Trophoblast cell (in vitro differentiated cells and primary cell): ENCODE measurements at regions not wholly inside any gene's neighbourhood (a gene's known extent, or its start where the extent isn't known, plus 50 kb on each side); places are given as distances from the start of the nearest gene placed in this dataset.

Source experiments
- DNase-seq, 2 donors: peaks; one replicate each; pipeline ENCODE4 v3.0.0-alpha.2; 2016
- H2AFZ ChIP-seq: 2 replicates; pipeline ENCODE4 v1.6.1; 2013; ENCODE audit warnings: low read length, moderate library complexity, mild to moderate bottlenecking; ENCODE audit not compliant: insufficient read depth, poor library complexity
- H2AK5ac ChIP-seq: 2 replicates; pipeline ENCODE4 v1.6.1; 2013; ENCODE audit warnings: mild to moderate bottlenecking, low read length
- H2BK120ac ChIP-seq: 2 replicates; pipeline ENCODE4 v1.6.1; 2013; ENCODE audit warnings: low read length, mild to moderate bottlenecking, moderate library complexity; ENCODE audit not compliant: insufficient read depth, poor library complexity
- H2BK12ac ChIP-seq: 2 replicates; pipeline ENCODE4 v1.6.1; 2013; ENCODE audit warnings: mild to moderate bottlenecking, low read length, moderate library complexity
- H2BK5ac ChIP-seq: 2 replicates; pipeline ENCODE4 v1.6.1; 2013; ENCODE audit warnings: low read length, low read depth, moderate library complexity, mild to moderate bottlenecking; ENCODE audit not compliant: poor library complexity
- H3K14ac ChIP-seq: 2 replicates; pipeline ENCODE4 v1.6.1; 2013; ENCODE audit warnings: mild to moderate bottlenecking, low read length
- H3K18ac ChIP-seq: 2 replicates; pipeline ENCODE4 v1.6.1; 2013; ENCODE audit warnings: mild to moderate bottlenecking, low read length
- H3K23ac ChIP-seq: 2 replicates; pipeline ENCODE4 v1.6.1; 2013; ENCODE audit warnings: low read length
- H3K27ac ChIP-seq: 2 replicates; pipeline ENCODE4 v1.5.1; 2013; ENCODE audit warnings: low read depth, mild to moderate bottlenecking, inconsistent platforms, low read length, moderate library complexity
- H3K27me3 ChIP-seq: 2 replicates; pipeline ENCODE4 v1.6.1; 2013; ENCODE audit warnings: inconsistent platforms, mild to moderate bottlenecking, low read length, moderate library complexity; ENCODE audit not compliant: insufficient read depth
- H3K36me3 ChIP-seq, 2 experiments: 1 replicate in 1 of 2; 2 replicates in 1 of 2; pipeline ENCODE4 v1.6.1; 2013; ENCODE audit warnings: low read length in 2 of 2, mild to moderate bottlenecking in 2 of 2, moderate library complexity in 1 of 2; ENCODE audit not compliant: insufficient read depth in 2 of 2, control insufficient read depth in 1 of 2
- H3K4ac ChIP-seq: 2 replicates; pipeline ENCODE4 v1.6.1; 2013; ENCODE audit warnings: low read depth, mild to moderate bottlenecking, low read length, moderate library complexity
- H3K4me1 ChIP-seq, 2 experiments: 1 replicate in 1 of 2; 2 replicates in 1 of 2; pipeline ENCODE4 v1.6.1; 2013; ENCODE audit warnings: low read length in 2 of 2, mild to moderate bottlenecking in 2 of 2, moderate library complexity in 1 of 2; ENCODE audit not compliant: insufficient read depth in 2 of 2, control insufficient read depth in 1 of 2
- H3K4me2 ChIP-seq: 2 replicates; pipeline ENCODE4 v1.6.1; 2013; ENCODE audit warnings: inconsistent platforms, mild to moderate bottlenecking, low read length, moderate library complexity
- H3K4me3 ChIP-seq: 2 replicates; pipeline ENCODE4 v1.5.1; 2013; ENCODE audit warnings: mild to moderate bottlenecking, low read depth, low read length, inconsistent platforms
- H3K79me1 ChIP-seq: one replicate; pipeline ENCODE4 v1.6.1; 2013; ENCODE audit warnings: low read length
- H3K79me2 ChIP-seq: 2 replicates; pipeline ENCODE4 v1.6.1; 2013; ENCODE audit warnings: low read length, mild to moderate bottlenecking; ENCODE audit not compliant: control insufficient read depth, insufficient read depth, poor library complexity
- H3K9ac ChIP-seq: 2 replicates; pipeline ENCODE4 v1.6.1; 2013; ENCODE audit warnings: mild to moderate bottlenecking, low read length
- H3K9me3 ChIP-seq: 2 replicates; pipeline ENCODE4 v1.6.1; 2013; ENCODE audit warnings: low read depth, mild to moderate bottlenecking, control low read depth, inconsistent platforms, low read length; ENCODE audit not compliant: insufficient read depth
- H4K12ac ChIP-seq: 2 replicates; pipeline ENCODE4 v1.6.1; 2013; ENCODE audit warnings: low read depth, mild to moderate bottlenecking, low read length, moderate library complexity
- H4K8ac ChIP-seq: 2 replicates; pipeline ENCODE4 v1.6.1; 2013; ENCODE audit warnings: low read depth, mild to moderate bottlenecking, low read length, moderate library complexity
- H4K91ac ChIP-seq: one replicate; pipeline ENCODE4 v1.6.1; 2013; ENCODE audit warnings: low read depth, mild to moderate bottlenecking, low read length, moderate library complexity
- WGBS: extraction: QIAGEN DNeasy Blood & Tissue Kit; methylation state at CpG from one replicate; pipeline ENCODE4 v1.1.7; 2013; ENCODE audit warnings: missing lambda C conversion rate; ENCODE audit not compliant: insufficient read length, insufficient coverage; ENCODE audit errors: extremely low coverage; 5-methylcytosine and 5-hydroxymethylcytosine counted together

DNA sequence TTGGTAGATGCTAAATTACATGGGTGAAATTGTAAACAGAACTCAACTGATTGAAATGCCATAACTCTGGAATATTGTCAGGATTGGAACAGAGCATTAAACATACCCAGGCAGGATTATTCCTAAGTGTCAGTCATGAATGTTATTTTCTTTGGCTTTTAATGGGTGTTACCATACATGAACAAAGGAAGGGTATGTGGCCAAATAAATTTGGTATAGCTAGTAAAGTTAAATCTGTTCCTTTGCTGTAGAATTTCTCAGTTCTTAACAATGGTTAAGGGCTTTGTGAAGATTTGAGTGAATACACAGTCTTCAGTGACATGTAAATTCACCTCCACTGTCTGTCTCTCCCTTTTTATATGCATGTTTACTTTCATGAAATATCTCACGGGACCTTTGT is 679.5 kb upstream of the CDH8 start:
- Histone ChIP-seq H3K9me3 (no peaks in the 10 kb centered on the region), H3K4me3 (no peak overlapping the region), H3K4me1 (no peaks in the 10 kb centered on the region), H4K8ac (no peak overlapping the region), H2AK5ac (no peak overlapping the region), H3K79me1 (no peaks in the 10 kb centered on the region), H3K18ac (no peak overlapping the region), H3K9ac (no peak overlapping the region), H3K4ac (no peak overlapping the region), H4K12ac (no peak overlapping the region), H2BK120ac (no peak overlapping the region), H3K79me2 (no peaks in the 10 kb centered on the region), H4K91ac (no peak overlapping the region), H3K27me3 (no peaks in the 10 kb centered on the region), H3K27ac (no peak overlapping the region), H3K4me2 (no peak overlapping the region), H2BK5ac (no peak overlapping the region), H2AFZ (no peak overlapping the region), H3K14ac (no peak overlapping the region), H3K23ac (no peak overlapping the region), H2BK12ac (no peak overlapping the region), H3K36me3 (no peaks in the 10 kb centered on the region)
- no CpG with 5 or more reads among the region's 1 CpG for WGBS
- DNase-seq: no peak

DNA sequence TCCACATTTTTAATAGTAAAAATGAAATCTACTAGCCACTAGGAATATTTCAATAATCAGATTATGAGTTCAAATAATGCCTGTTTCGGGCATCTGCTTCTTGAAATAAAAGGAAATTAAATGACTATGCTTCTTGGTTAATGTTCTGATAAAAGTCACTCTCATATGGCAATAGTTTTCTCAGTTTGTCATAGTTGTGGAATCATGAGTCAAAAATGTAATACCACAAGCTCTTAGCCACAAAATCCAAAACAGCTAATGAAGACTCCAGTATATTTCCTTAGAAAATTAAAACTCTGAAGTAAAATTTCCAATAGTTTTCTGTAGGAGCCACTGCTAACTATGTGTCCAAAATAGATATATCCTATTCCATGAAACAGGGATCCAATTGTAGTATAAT is 676.3 kb upstream of the CDH8 start:
- no peaks in the 10 kb centered on the region for H3K27me3 ChIP-seq
- H3K79me2 ChIP-seq: no peaks in the 10 kb centered on the region
- no peak overlapping the region for H3K4me3 ChIP-seq
- H2BK12ac ChIP-seq: no peak overlapping the region
- no peak for DNase-seq
- H3K4me1 ChIP-seq: no peaks in the 10 kb centered on the region
- H3K18ac ChIP-seq: no peak overlapping the region
- no peaks in the 10 kb centered on the region for H3K79me1 ChIP-seq
- no peaks in the 10 kb centered on the region for H3K9me3 ChIP-seq
- H2BK5ac ChIP-seq: no peak overlapping the region
- no peak overlapping the region for H4K91ac ChIP-seq
- H4K12ac ChIP-seq: no peak overlapping the region
- H4K8ac ChIP-seq: no peak overlapping the region
- no peak overlapping the region for H3K14ac ChIP-seq
- H2AK5ac ChIP-seq: no peak overlapping the region
- no peak overlapping the region for H2AFZ ChIP-seq
- no peak overlapping the region for H3K4ac ChIP-seq
- no peak overlapping the region for H2BK120ac ChIP-seq
- no peak overlapping the region for H3K4me2 ChIP-seq
- no peak overlapping the region for H3K23ac ChIP-seq
- no peaks in the 10 kb centered on the region for H3K36me3 ChIP-seq
- H3K27ac ChIP-seq: no peak overlapping the region
- WGBS: no CpG with 5 or more reads among the region's 1 CpG
- H3K9ac ChIP-seq: no peak overlapping the region

DNA sequence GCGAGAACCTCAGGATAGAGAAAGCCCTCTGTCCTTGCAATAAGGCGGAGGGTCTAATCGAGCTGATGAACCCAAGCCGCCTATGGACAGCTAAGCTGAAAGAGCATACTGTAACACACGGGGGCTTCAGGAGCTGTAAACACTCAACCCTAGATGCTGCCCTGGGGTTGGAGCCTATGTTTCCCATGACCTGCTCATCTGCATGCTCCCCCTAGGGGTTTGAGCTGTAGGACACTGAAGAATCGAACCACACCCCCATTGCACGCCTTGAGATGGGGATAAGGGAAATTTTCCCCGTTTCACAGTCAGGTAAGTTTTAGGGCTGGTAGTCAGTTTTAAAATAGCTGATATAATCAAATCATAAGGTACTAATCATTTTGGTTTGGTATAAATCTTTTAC is 675.6 kb upstream of the CDH8 start:
- no peaks in the 10 kb centered on the region for H3K79me1 ChIP-seq
- H3K4me3 ChIP-seq: no peak overlapping the region
- H3K9ac ChIP-seq: no peak overlapping the region
- H3K14ac ChIP-seq: no peak overlapping the region
- no peaks in the 10 kb centered on the region for H3K4me1 ChIP-seq
- no peak overlapping the region for H3K23ac ChIP-seq
- no peak overlapping the region for H2AFZ ChIP-seq
- H3K79me2 ChIP-seq: no peaks in the 10 kb centered on the region
- H3K36me3 ChIP-seq: no peaks in the 10 kb centered on the region
- no peak overlapping the region for H2BK120ac ChIP-seq
- H3K27me3 ChIP-seq: no peaks in the 10 kb centered on the region
- no peak overlapping the region for H3K18ac ChIP-seq
- no peak overlapping the region for H4K8ac ChIP-seq
- no peak overlapping the region for H2AK5ac ChIP-seq
- H4K91ac ChIP-seq: no peak overlapping the region
- H3K4me2 ChIP-seq: no peak overlapping the region
- H3K9me3 ChIP-seq: no peaks in the 10 kb centered on the region
- no peak for DNase-seq
- H3K27ac ChIP-seq: no peak overlapping the region
- WGBS: no CpG with 5 or more reads among the region's 8 CpGs
- no peak overlapping the region for H3K4ac ChIP-seq
- H4K12ac ChIP-seq: no peak overlapping the region
- H2BK12ac ChIP-seq: no peak overlapping the region
- no peak overlapping the region for H2BK5ac ChIP-seq

DNA sequence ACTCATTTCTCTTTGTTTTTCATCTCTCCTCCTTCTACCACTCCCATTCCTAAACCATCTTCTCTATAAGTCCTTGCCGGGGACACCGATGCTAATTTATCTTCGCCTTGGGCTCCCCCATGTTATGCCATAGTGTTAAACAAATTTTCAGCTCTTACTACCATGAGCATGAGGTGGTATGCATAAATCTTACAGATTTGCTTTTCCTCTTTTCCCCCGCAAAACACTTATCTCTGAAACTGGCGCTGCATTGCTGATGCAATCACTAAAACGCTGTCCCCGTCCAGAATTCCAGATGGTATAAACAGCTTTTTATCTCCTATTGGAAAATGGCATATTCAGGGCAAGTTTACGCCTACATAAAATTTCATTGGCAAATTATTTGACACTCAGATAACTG is 673.6 kb upstream of the CDH8 start:
- H3K4me3 ChIP-seq: no peak overlapping the region
- no peak overlapping the region for H2AK5ac ChIP-seq
- H3K4ac ChIP-seq: no peak overlapping the region
- H4K12ac ChIP-seq: no peak overlapping the region
- H2BK12ac ChIP-seq: no peak overlapping the region
- no peak overlapping the region for H4K8ac ChIP-seq
- no peaks in the 10 kb centered on the region for H3K36me3 ChIP-seq
- no peak overlapping the region for H3K18ac ChIP-seq
- H3K23ac ChIP-seq: no peak overlapping the region
- H3K9me3 ChIP-seq: no peaks in the 10 kb centered on the region
- no peak overlapping the region for H3K27ac ChIP-seq
- H3K4me1 ChIP-seq: no peaks in the 10 kb centered on the region
- no peak overlapping the region for H2BK120ac ChIP-seq
- H2BK5ac ChIP-seq: no peak overlapping the region
- H3K27me3 ChIP-seq: no peaks in the 10 kb centered on the region
- WGBS: no CpG with 5 or more reads among the region's 8 CpGs
- H3K9ac ChIP-seq: no peak overlapping the region
- no peaks in the 10 kb centered on the region for H3K79me1 ChIP-seq
- DNase-seq: no peak
- H3K4me2 ChIP-seq: no peak overlapping the region
- no peak overlapping the region for H2AFZ ChIP-seq
- no peak overlapping the region for H4K91ac ChIP-seq
- H3K14ac ChIP-seq: no peak overlapping the region
- no peaks in the 10 kb centered on the region for H3K79me2 ChIP-seq
